Stimulated activated CD4-positive, alpha-beta T cell treated with anti-CD3 and anti-CD28 coated beads, Interleukin-1b, Interleukin-23, amount 100 ng/mL, for 48 hours (primary cell): ENCODE measurements at regions not wholly inside any gene's neighbourhood (a gene's known extent, or its start where the extent isn't known, plus 50 kb on each side); places are given as distances from the start of the nearest gene placed in this dataset.
"Not testable (repeated sequence)": the region's sequence is repeated elsewhere in the genome, so short reads cannot be mapped to it uniquely, and the experiment has no call there.

Experiments used
- DNase-seq: peaks from one replicate; pipeline ENCODE4 v3.0.0-alpha.2; 2020

- no peak for DNase-seq
Measured at GRCh38 chr3:170814822-170815221, 55.2 kb downstream of the RPL22L1 start.

- no peak for DNase-seq
Measured at GRCh38 chr3:170813266-170813665, 56.7 kb downstream of the RPL22L1 start.

GRCh38 chr3:170811928-170812591 is 57.9 kb downstream of the RPL22L1 start:
- peak; percentile 68 for DNase-seq

GRCh38 chr3:170811515-170811914 is 58.5 kb downstream of the RPL22L1 start:
- no peak for DNase-seq

- no peak for DNase-seq
Measured at GRCh38 chr3:170809975-170810357, 60.0 kb downstream of the RPL22L1 start.

- DNase-seq, result no peak
Measured at GRCh38 chr3:170809007-170809974, 60.7 kb downstream of the RPL22L1 start.

- DNase-seq, result no peak
Measured at GRCh38 chr3:170808041-170808440, 62.0 kb downstream of the RPL22L1 start.

GRCh38 chr3:170806676-170807075 is 63.3 kb downstream of the RPL22L1 start:
- no peak for DNase-seq

- no peak for DNase-seq
Measured at GRCh38 chr3:170806141-170806540, 63.9 kb downstream of the RPL22L1 start.

GRCh38 chr3:170805296-170805695 is 64.7 kb downstream of the RPL22L1 start:
- not testable (repeated sequence) for DNase-seq

GRCh38 chr3:170804634-170805033 is 65.4 kb downstream of the RPL22L1 start:
- not testable (repeated sequence) for DNase-seq

- no peak for DNase-seq
Measured at GRCh38 chr3:170804078-170804477, 65.9 kb downstream of the RPL22L1 start.

- DNase-seq, result no peak
Measured at GRCh38 chr3:170802164-170803151, 67.5 kb downstream of the RPL22L1 start.

- DNase-seq, result no peak
Measured at GRCh38 chr3:170801597-170801996, 68.4 kb downstream of the RPL22L1 start.

GRCh38 chr3:170800275-170800674 is 69.7 kb downstream of the RPL22L1 start:
- DNase-seq, result not testable (repeated sequence)

GRCh38 chr3:170799009-170799408 is 71.0 kb downstream of the RPL22L1 start:
- DNase-seq, result no peak

GRCh38 chr3:170797685-170798084 is 72.3 kb downstream of the RPL22L1 start:
- DNase-seq, result no peak

GRCh38 chr3:170792471-170792870 is 77.5 kb downstream of the RPL22L1 start:
- no peak for DNase-seq

- no peak for DNase-seq
Measured at GRCh38 chr3:170790647-170791046, 79.3 kb downstream of the RPL22L1 start.

GRCh38 chr3:170787464-170787863 is 82.5 kb downstream of the RPL22L1 start:
- no peak for DNase-seq

- no peak for DNase-seq
Measured at GRCh38 chr3:170785454-170785853, 84.5 kb downstream of the RPL22L1 start.

- no peak for DNase-seq
Measured at GRCh38 chr3:170784406-170784805, 85.6 kb downstream of the RPL22L1 start.

- no peak for DNase-seq
Measured at GRCh38 chr3:170780955-170781354, 89.0 kb downstream of the RPL22L1 start.
